Loucy (cell line): ENCODE measurements at regions not wholly inside any gene's neighbourhood (a gene's known extent, or its start where the extent isn't known, plus 50 kb on each side); places are given as distances from the start of the nearest gene placed in this dataset.

Experiments
- H2AFZ ChIP-seq: fragments of 200-600 bp; sonication (generic); 2 replicates; pipeline ENCODE4 v1.6.0; 2016; ENCODE audit warnings: antibody characterized with exemption, mild to moderate bottlenecking, low read length, moderate library complexity
- H3F3A ChIP-seq: fragments of 200-600 bp; 2 replicates; pipeline ENCODE4 v1.6.0; 2016; ENCODE audit warnings: antibody characterized with exemption, low read depth, mild to moderate bottlenecking
- H3K27me3 ChIP-seq: fragments of 200-600 bp; sonication (generic); 2 replicates; pipeline ENCODE4 v1.6.1; 2014; ENCODE audit warnings: low read length, mild to moderate bottlenecking; ENCODE audit not compliant: insufficient read depth, poor library complexity, severe bottlenecking
- H3K36me3 ChIP-seq: fragments of 200-600 bp; sonication (generic); 2 replicates; pipeline ENCODE4 v1.6.1; 2016; ENCODE audit warnings: low read length; ENCODE audit not compliant: insufficient read depth
- H3K4me1 ChIP-seq: fragments of 200-600 bp; sonication (generic); 2 replicates; pipeline ENCODE4 v1.5.1; 2014; ENCODE audit warnings: low read length, mild to moderate bottlenecking; ENCODE audit not compliant: insufficient read depth, poor library complexity, severe bottlenecking
- H3K4me2 ChIP-seq: fragments of 200-600 bp; sonication (generic); 2 replicates; pipeline ENCODE4 v1.6.0; 2014; ENCODE audit warnings: antibody characterized with exemption, low read length, low read depth, mild to moderate bottlenecking; ENCODE audit not compliant: poor library complexity, severe bottlenecking
- H3K4me3 ChIP-seq: fragments of 200-600 bp; sonication (generic); 2 replicates; pipeline ENCODE4 v1.5.1; 2014; ENCODE audit warnings: low read length, mild to moderate bottlenecking, mixed read lengths; ENCODE audit not compliant: poor library complexity, severe bottlenecking
- H3K79me2 ChIP-seq: fragments of 200-600 bp; sonication (generic); 2 replicates; pipeline ENCODE4 v1.6.1; 2014; ENCODE audit warnings: low read length; ENCODE audit not compliant: insufficient read depth
- H3K9ac ChIP-seq: fragments of 200-600 bp; sonication (generic); 2 replicates; pipeline ENCODE4 v1.6.0; 2014; ENCODE audit warnings: mild to moderate bottlenecking, low read depth, low read length, moderate library complexity; ENCODE audit not compliant: poor library complexity, severe bottlenecking
- H3K9me2 ChIP-seq: fragments of 200-600 bp; sonication (generic); replicated peaks from 2 replicates; pipeline ENCODE4 v1.6.1; 2016; ENCODE audit warnings: low read depth, low read length, mixed read lengths
- H3K9me3 ChIP-seq: fragments of 200-600 bp; sonication (generic); 2 replicates; pipeline ENCODE4 v1.6.1; 2014; ENCODE audit warnings: mild to moderate bottlenecking, antibody characterized with exemption, low read length, low read depth; ENCODE audit not compliant: insufficient read depth
- H4K20me1 ChIP-seq: fragments of 200-600 bp; sonication (generic); 2 replicates; pipeline ENCODE4 v1.6.0; 2014; ENCODE audit warnings: antibody characterized with exemption, low read length, mild to moderate bottlenecking; ENCODE audit not compliant: insufficient read depth, poor library complexity, severe bottlenecking
- EZH2phosphoT487 ChIP-seq: fragments of 200-600 bp; IDR thresholded peaks from 2 replicates; pipeline ENCODE4 v1.6.1; 2018; ENCODE audit warnings: antibody characterized with exemption, mild to moderate bottlenecking, moderate library complexity, borderline replicate concordance
- TF ChIP-seq, protein P1 (sequence below): fragments of 200-600 bp; sonication (generic); conservative IDR thresholded peaks from 2 replicates; pipeline ENCODE4 v1.5.1; 2014; ENCODE audit warnings: mild to moderate bottlenecking, antibody characterized with exemption, low read length

DNA sequence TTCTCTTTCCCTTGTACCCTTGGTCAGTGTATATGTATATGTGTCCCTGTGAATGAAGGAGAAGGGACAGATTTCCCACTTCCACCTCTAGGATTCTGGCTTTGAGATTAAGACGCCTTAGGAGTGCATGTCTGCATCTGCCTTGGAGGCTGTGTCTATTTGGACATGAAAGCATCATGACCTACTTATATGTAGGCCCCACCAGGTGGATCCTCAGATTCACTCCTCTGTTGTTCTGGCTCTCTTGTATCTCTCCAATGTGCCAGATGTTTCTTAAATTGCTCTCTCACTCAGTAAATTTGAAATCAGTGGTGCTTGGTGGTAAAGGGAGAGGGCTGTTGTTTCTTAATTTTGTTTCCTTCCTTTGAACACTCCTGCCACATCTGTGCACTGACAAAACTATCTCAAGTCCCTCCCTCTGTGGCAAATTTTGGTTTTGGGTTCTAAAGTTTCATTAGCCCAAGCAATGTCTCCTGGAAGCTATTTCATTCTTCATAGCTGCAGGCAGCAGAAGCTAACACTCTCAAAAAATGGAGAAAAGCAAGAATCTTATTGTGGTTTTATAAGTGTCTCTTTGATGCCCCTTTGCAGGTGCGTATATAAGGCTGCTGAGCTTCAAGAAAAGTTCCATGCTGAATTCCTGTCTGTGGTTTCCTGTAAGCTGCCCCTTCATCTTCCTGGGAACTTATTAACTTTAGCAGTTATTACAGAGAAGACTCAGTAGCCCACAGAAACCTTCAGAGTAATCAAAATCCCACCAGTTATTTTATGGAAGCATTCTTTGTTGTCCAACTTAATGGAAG is 179.7 kb upstream of the SETBP1 start:
- H3K79me2 ChIP-seq, result no peaks in the 10 kb centered on the region
- no peaks in the 10 kb centered on the region for H3K9me3 ChIP-seq
- TF ChIP-seq EZH2phosphoT487, result no peak
- TF ChIP-seq, protein P1, sequence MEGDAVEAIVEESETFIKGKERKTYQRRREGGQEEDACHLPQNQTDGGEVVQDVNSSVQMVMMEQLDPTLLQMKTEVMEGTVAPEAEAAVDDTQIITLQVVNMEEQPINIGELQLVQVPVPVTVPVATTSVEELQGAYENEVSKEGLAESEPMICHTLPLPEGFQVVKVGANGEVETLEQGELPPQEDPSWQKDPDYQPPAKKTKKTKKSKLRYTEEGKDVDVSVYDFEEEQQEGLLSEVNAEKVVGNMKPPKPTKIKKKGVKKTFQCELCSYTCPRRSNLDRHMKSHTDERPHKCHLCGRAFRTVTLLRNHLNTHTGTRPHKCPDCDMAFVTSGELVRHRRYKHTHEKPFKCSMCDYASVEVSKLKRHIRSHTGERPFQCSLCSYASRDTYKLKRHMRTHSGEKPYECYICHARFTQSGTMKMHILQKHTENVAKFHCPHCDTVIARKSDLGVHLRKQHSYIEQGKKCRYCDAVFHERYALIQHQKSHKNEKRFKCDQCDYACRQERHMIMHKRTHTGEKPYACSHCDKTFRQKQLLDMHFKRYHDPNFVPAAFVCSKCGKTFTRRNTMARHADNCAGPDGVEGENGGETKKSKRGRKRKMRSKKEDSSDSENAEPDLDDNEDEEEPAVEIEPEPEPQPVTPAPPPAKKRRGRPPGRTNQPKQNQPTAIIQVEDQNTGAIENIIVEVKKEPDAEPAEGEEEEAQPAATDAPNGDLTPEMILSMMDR, result no peak
- no peaks in the 10 kb centered on the region for H3K27me3 ChIP-seq
- no peak overlapping the region for H2AFZ ChIP-seq
- no peaks in the 10 kb centered on the region for H3F3A ChIP-seq
- H3K9ac ChIP-seq, result no peak overlapping the region
- H3K36me3 ChIP-seq, result no peaks in the 10 kb centered on the region
- no peaks in the 10 kb centered on the region for H3K9me2 ChIP-seq
- H3K4me1 ChIP-seq, result peaks cover 18% of the 10 kb centered on the region
- peak overlapping the region; percentile 39 for H3K4me2 ChIP-seq
- no peak overlapping the region for H3K4me3 ChIP-seq
- H4K20me1 ChIP-seq, result no peaks in the 10 kb centered on the region

DNA sequence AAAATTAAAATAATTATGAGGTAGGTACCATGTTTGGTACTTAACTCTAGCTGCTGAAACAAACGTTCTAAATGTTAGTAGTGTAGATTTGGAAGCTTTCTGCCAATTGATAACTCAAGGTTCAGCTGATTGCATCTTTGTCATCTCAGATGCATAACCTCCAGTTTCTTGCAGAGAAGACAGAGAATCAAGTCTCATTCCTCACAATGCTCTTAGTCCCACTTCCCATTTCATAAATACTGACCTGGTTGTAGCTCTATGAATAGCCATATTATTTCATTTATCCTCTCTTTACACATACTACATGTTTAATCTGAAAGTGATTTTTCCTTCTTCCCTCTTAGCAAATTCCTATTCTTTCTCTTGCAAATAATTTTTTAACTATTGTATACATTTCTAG is 178.5 kb upstream of the SETBP1 start:
- Histone ChIP-seq H2AFZ (no peak overlapping the region), H3K9me3 (no peaks in the 10 kb centered on the region), H3K4me2 (no peak overlapping the region), H3K79me2 (no peaks in the 10 kb centered on the region), H4K20me1 (no peaks in the 10 kb centered on the region), H3K27me3 (no peaks in the 10 kb centered on the region), H3K9me2 (no peaks in the 10 kb centered on the region), H3K9ac (no peak overlapping the region), H3K4me3 (no peak overlapping the region), H3K4me1 (peaks cover 20% of the 10 kb centered on the region), H3K36me3 (no peaks in the 10 kb centered on the region), H3F3A (no peaks in the 10 kb centered on the region)
- TF ChIP-seq, protein P1, result no peak
- TF ChIP-seq EZH2phosphoT487, result no peak

DNA sequence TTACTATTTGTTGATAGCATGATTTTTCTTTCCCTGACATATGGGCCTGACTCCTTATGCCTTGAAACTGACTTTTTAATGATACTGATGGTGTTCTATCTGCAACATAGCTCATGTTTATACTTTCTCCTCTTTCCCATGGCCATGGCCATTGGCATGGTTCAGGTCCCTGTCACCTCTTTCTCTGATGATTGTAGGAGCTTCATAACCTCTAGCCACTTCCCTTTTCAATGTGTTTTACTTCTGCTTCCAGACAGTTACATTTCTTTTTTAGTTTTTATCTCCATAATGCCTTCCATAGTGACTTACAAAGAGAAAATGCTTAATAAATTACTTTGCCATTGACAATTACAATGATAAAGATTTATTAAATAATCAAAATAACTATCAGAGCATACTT is 177.9 kb upstream of the SETBP1 start:
- Histone ChIP-seq H3K4me1 (peaks cover 26% of the 10 kb centered on the region), H3K9me2 (no peaks in the 10 kb centered on the region)

More for the DNA sequence above, 177.9 kb upstream of the SETBP1 start:
- Histone ChIP-seq H4K20me1 (no peaks in the 10 kb centered on the region), H3K36me3 (no peaks in the 10 kb centered on the region), H3K4me3 (no peak overlapping the region), H3K4me2 (no peak overlapping the region), H3K9ac (no peak overlapping the region), H3K9me3 (no peaks in the 10 kb centered on the region), H2AFZ (no peak overlapping the region), H3F3A (no peaks in the 10 kb centered on the region), H3K79me2 (no peaks in the 10 kb centered on the region), H3K27me3 (no peaks in the 10 kb centered on the region)
- TF ChIP-seq EZH2phosphoT487, result no peak
- TF ChIP-seq, protein P1, result no peak
